ENCODE measurements at regions not wholly inside any gene's neighbourhood (a gene's known extent, or its start where the extent isn't known, plus 50 kb on each side); places are given as distances from the start of the nearest gene placed in this dataset.

DNA sequence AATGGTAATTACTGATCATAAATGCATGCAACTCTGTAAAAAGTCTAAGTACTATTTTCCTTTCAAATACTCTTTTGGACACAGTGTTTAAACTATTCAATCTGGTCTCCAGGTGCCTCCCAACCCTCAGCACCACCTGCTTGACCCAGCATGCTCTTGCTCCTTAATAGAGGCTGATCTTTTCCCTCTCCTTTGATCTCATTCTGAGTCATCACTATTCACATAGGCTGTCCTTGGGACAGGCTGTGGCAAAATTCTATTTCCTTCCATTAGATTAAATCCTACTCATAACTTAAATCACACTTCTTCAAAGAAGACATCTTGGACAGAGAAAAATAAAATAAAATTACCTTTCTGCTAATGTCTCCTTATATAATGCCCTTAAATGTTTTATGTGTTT is 199.4 kb upstream of the ST8SIA4 start:
- no peaks in the 10 kb centered on the region for H3K36me3 ChIP-seq (ENCODE audit: insufficient read depth, low read length)
- H3K79me2 ChIP-seq (ENCODE audit: insufficient read depth, low read depth, low read length) = no peaks in the 10 kb centered on the region
- no peaks in the 10 kb centered on the region for H3K9me3 ChIP-seq (ENCODE audit: low read length)
- no peaks in the 10 kb centered on the region for H4K20me1 ChIP-seq (ENCODE audit: insufficient read depth, low read length)
- intact Hi-C loops (cut with micrococcal nuclease; ENCODE audit: unreplicated experiment) = no loop called here
- no TSS peak for BruUV-seq (replicated peaks)
- H2AFZ ChIP-seq (ENCODE audit: low read length) = no peak overlapping the region
- POLR2A ChIA-PET = no interaction called here
- TF ChIP-seq CTCF (conservative IDR thresholded peaks at IDR 0.05; ENCODE audit: low read length) (no peak), EZH2phosphoT487 (IDR thresholded peaks at IDR 0.05; ENCODE audit: borderline replicate concordance, low read depth, low read length) (no peak)
- no peak for DNase-seq (ENCODE audit: low spot score)
- H3K4me2 ChIP-seq (ENCODE audit: low read length) = no peak overlapping the region
- CTCF ChIA-PET (ENCODE audit: unreplicated experiment) = no interaction called here
- H3K4me3 ChIP-seq (ENCODE audit: low read depth, low read length, poor library complexity, severe bottlenecking) = no peak overlapping the region
- no peak overlapping the region for H3K27ac ChIP-seq (ENCODE audit: low read depth, low read length, poor library complexity, severe bottlenecking)
- H3K4me1 ChIP-seq (ENCODE audit: insufficient read depth, low read length, poor library complexity, severe bottlenecking) = no peaks in the 10 kb centered on the region
- H3K9me2 ChIP-seq (ENCODE audit: insufficient read depth, low read length) = no peaks in the 10 kb centered on the region

GRCh38 chr5:101091902-101092301 is 188.8 kb upstream of the ST8SIA4 start:
- Histone ChIP-seq H3K79me2 (ENCODE audit: insufficient read depth, low read depth, low read length) (no peaks in the 10 kb centered on the region), H3K9me2 (ENCODE audit: insufficient read depth, low read length) (no peaks in the 10 kb centered on the region), H4K20me1 (ENCODE audit: insufficient read depth, low read length) (no peaks in the 10 kb centered on the region), H3K36me3 (ENCODE audit: insufficient read depth, low read length) (no peaks in the 10 kb centered on the region), H3K4me1 (ENCODE audit: insufficient read depth, low read length, poor library complexity, severe bottlenecking) (no peaks in the 10 kb centered on the region), H3K4me3 (ENCODE audit: low read depth, low read length, poor library complexity, severe bottlenecking) (no peak overlapping the region), H3K9me3 (ENCODE audit: low read length) (no peaks in the 10 kb centered on the region), H3K27ac (ENCODE audit: low read depth, low read length, poor library complexity, severe bottlenecking) (no peak overlapping the region), H2AFZ (ENCODE audit: low read length) (no peak overlapping the region), H3K4me2 (ENCODE audit: low read length) (no peak overlapping the region)
- POLR2A ChIA-PET = interaction anchor here (0.7 kb wide), 1 partner anchor 350 kb away, joined by 3 read pairs; no protein-coding TSS in a partner anchor
- no peak for TF ChIP-seq EZH2phosphoT487 (IDR thresholded peaks at IDR 0.05; ENCODE audit: borderline replicate concordance, low read depth, low read length)
- TF ChIP-seq CTCF (conservative IDR thresholded peaks at IDR 0.05; ENCODE audit: low read length) = no peak
- CTCF ChIA-PET (ENCODE audit: unreplicated experiment) = no interaction called here
- intact Hi-C loops (cut with micrococcal nuclease; ENCODE audit: unreplicated experiment) = no loop called here
- BruUV-seq (replicated peaks) = no TSS peak
- DNase-seq (ENCODE audit: low spot score) = no peak

DNA sequence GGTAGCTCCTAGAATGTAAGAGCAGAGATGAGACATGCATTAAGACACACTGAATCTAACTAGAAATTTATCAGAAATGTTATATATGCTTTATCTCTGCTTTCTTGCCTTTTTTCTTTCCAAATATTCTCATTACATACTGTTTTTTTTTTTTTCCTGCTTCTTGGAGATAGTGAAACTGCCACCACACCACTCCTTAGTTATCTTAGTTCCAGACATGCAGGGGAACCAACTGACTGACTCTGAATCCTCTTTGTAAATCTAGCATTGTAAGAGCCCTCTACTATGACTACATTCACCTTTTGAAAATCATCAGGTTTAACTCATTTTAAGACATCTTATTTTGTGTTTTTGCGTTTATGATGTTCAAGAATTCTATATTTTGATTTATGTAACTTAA is 181.3 kb upstream of the ST8SIA4 start:
- Histone ChIP-seq H4K20me1 (ENCODE audit: insufficient read depth, low read length) (no peaks in the 10 kb centered on the region), H2AFZ (ENCODE audit: low read length) (no peak overlapping the region), H3K4me1 (ENCODE audit: insufficient read depth, low read length, poor library complexity, severe bottlenecking) (no peaks in the 10 kb centered on the region), H3K9me2 (ENCODE audit: insufficient read depth, low read length) (no peaks in the 10 kb centered on the region), H3K4me2 (ENCODE audit: low read length) (no peak overlapping the region), H3K36me3 (ENCODE audit: insufficient read depth, low read length) (no peaks in the 10 kb centered on the region), H3K4me3 (ENCODE audit: low read depth, low read length, poor library complexity, severe bottlenecking) (no peak overlapping the region), H3K27ac (ENCODE audit: low read depth, low read length, poor library complexity, severe bottlenecking) (no peak overlapping the region), H3K9me3 (ENCODE audit: low read length) (no peaks in the 10 kb centered on the region), H3K79me2 (ENCODE audit: insufficient read depth, low read depth, low read length) (no peaks in the 10 kb centered on the region)
- ChIA-PET POLR2A (no interaction called here), CTCF (ENCODE audit: unreplicated experiment) (no interaction called here)
- DNase-seq (ENCODE audit: low spot score) = no peak
- no TSS peak for BruUV-seq (replicated peaks)
- TF ChIP-seq CTCF (conservative IDR thresholded peaks at IDR 0.05; ENCODE audit: low read length) (no peak), EZH2phosphoT487 (IDR thresholded peaks at IDR 0.05; ENCODE audit: borderline replicate concordance, low read depth, low read length) (no peak)
- intact Hi-C loops (cut with micrococcal nuclease; ENCODE audit: unreplicated experiment) = no loop called here

Measured in OCI-LY7 (cell line).